HG03159 (cell line): ENCODE measurements at regions not wholly inside any gene's neighbourhood (a gene's known extent, or its start where the extent isn't known, plus 50 kb on each side); places are given as distances from the start of the nearest gene placed in this dataset.
"Not testable (repeated sequence)": the region's sequence is repeated elsewhere in the genome, so short reads cannot be mapped to it uniquely, and the experiment has no call there.

Experiments used
- ATAC-seq: cut with Tn5 transposase; IDR thresholded peaks from one replicate; pipeline ENCODE4 v1.9.1; 2021; ENCODE audit warnings: mild to moderate bottlenecking, moderate library complexity; ENCODE audit not compliant: unreplicated experiment

GRCh38 chrX:65971151-65971550 is 68.7 kb downstream of the VSIG4 start:
- no peak for ATAC-seq

DNA sequence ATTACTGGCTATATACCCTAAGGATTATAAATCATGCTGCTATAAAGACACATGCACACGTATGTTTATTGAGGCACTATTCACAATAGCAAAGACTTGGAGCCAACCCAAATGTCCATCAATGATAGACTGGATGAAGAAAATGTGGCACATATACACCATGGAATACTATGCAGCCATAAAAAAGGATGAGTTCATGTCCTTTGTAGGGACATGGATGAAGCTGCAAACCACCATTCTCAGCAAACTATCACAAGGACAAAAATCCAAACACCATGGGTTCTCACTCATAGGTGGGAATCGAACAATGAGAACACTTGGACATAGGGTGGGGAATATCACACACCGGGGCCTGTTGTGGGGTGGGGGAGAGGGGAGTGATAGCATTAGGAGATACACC is 72.7 kb downstream of the VSIG4 start:
- ATAC-seq = not testable (repeated sequence)

GRCh38 chrX:65961714-65962113 is 78.2 kb downstream of the VSIG4 start:
- ATAC-seq = no peak

GRCh38 chrX:65948103-65948502 is 91.8 kb downstream of the VSIG4 start:
- no peak for ATAC-seq

DNA sequence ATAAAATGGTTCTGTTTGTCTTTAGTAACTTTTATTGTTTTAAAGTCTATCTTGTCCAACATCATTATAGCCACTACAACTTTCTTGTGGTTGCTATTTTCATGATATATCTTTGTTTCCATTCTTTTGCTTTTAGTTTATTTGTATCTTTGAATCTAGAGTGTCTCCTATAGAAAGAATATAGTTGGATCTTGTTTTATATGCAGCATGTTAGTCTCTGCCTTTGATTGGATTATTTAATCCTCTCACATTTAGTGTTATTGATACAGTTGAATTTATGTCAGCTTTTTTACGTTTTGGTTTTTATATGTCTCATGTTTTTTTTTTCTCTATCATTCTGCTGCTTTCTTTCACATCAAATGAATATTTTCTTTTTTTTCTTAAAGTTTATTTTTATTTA is 98.1 kb downstream of the VSIG4 start:
- no peak for ATAC-seq

GRCh38 chrX:65933085-65933589 is 106.7 kb downstream of the VSIG4 start:
- no peak for ATAC-seq

DNA sequence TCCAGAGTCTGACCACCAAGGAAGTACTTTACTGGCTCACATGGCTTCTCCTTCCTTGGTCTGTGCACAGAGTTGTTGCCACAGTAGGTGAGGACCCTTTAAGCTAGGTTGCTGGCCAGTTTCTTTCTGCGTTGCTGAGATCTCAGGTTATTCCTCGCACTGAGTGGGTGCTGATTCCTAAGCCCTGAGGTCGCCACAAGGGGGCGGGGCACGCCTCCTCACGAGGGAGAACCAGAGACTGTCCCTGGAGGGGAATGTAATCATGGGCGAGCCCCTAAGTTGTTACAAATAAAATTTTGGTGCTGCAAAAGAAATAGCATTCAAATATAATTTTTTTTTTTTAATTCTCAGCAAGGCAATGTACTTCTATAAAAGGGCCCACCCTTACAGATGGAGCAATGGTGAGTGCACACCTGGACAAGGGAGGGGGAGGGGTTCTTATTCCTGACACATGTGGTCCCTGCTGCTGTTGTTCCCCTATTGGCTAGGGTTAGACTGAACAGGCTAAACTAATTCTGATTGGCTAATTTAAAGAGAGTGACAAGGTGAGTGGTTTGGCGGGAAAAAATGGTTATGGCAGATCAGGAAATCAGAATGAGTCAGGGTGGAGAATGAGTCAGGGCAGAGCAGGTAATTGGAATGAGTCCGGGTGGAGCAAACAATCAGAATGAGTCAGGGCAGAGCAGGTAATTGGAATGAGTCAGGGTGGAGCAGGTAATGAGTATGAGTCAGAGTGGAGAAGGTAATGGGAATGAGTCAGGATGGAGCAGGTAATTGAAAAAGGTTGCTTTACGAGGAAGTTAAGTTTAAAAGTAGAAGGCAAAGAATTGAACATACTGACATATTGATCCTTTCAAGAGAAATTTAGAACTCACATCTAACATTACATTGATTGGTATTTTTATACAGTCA is 107.5 kb downstream of the VSIG4 start:
- no peak for ATAC-seq

GRCh38 chrX:65928522-65928921 is 111.4 kb downstream of the VSIG4 start:
- ATAC-seq = no peak

DNA sequence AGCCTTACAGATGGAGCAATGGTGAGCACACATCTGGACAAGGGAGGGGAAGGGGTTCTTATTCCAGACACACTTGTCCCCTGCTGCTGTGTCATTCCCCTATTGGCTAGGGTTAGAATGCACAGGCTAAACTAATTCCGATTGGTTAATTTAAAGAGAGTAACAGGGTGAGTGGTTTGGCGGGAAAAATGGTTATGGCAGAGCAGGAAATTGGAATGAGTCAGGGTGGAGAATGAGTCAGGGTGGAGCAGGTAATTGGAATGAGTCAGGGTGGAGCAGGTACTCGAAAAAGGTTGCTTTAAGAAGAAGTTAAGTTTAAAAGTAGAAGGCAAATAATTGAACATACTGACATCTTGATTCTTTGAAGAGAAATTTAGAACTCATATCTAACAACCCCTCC is 112.5 kb downstream of the VSIG4 start:
- ATAC-seq = not testable (repeated sequence)

GRCh38 chrX:65926095-65927019 is 113.5 kb downstream of the VSIG4 start:
- peak; percentile 64 for ATAC-seq

- ATAC-seq = no peak
Measured at GRCh38 chrX:65925592-65925991, 114.3 kb downstream of the VSIG4 start.

GRCh38 chrX:65925005-65925404 is 114.9 kb downstream of the VSIG4 start:
- ATAC-seq = no peak

GRCh38 chrX:65921363-65921762 is 118.5 kb downstream of the VSIG4 start:
- no peak for ATAC-seq

GRCh38 chrX:65920620-65921019 is 119.3 kb downstream of the VSIG4 start:
- ATAC-seq = no peak

GRCh38 chrX:65910899-65911298 is 129.0 kb downstream of the VSIG4 start:
- no peak for ATAC-seq

DNA sequence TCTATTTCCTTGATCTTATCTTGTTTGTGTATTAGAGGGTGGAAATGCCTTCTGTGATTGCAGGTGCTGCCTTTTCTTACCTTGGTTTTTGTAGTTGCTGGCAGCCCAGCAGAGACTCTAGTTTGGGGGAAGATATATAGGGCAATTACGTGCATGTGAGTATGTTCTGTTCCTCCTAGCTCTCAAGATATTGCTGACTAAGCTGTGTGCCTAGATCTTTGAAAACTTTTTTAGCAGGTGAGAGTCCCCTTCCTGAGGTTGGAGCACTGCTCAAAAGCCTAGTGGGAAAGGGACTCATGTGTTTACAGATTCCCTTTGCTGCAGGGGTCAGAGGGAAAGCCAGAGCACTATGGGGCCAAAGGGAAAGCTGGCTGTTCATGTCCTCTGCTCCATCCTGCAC is 136.1 kb downstream of the VSIG4 start:
- no peak for ATAC-seq

- no peak for ATAC-seq
Measured at GRCh38 chrX:65902011-65902410, 137.9 kb downstream of the VSIG4 start.

DNA sequence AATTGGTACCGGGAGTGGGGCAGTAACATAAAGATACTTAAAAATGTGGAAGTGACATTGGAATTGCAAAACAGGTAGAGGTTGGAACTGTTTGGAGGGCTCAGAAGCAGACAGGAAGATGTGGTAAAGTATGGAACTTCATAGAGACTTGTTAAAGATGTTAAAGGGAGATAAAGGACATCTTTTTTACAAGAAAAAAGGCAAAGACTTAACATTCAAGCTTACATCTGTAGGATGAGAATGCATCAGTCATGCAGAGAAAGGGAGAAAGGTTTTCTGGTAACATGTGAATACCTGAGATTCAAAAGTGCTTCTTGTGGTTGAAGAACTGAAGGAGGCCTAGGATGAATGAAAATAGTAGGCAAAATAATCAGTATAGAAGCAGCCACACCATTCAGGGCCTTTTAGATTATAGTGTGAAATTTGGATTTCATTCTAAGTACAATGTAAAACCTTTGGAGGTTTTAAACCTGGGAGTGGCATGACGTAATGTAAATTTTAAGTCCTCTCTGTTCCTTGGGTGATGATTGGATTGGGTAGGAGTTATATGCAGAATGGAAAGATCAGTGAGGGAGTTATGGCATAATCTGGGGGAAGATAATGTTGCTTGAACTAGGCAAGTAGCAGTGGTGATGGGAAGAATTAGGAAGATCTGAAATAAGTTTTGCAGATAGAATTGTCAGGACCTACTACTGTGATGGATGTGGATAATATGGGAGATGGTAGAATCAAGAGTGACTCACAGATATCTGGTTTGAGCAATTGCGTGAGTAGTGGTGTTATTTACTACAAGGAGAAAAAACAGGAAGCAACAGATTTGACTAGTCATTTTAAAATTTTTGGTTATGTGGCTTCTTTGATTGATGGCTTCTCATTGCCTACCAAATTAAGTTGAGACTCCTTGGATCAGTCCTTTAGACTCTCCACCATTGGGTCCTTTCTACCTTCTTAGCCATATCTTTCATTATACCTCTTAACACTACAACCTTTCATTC is 138.7 kb downstream of the VSIG4 start:
- ATAC-seq = no peak

DNA sequence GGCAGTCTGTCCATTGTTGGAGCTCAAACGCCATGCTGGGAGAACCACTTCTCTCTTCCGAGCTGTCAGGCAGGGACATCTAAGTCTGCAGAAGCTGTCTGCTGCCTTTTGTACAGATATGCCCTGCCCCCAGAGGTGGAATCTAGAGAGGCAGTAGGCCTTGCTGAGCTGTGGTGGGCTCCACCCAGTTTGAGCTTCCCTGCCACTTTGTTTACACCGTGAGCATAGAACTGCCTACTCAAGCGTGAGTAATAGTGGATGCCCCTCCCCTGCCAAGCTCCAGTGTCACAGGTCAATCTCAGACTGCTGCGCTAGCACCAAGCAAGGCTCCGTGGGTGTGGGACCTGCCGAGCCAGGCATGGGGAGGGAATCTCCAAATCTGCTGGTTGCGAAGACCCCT is 145.7 kb downstream of the VSIG4 start:
- no peak for ATAC-seq

GRCh38 chrX:65891817-65892216 is 148.1 kb downstream of the VSIG4 start:
- ATAC-seq = not testable (repeated sequence)
